NT2/D1 (cell line): ENCODE measurements at regions not wholly inside any gene's neighbourhood (a gene's known extent, or its start where the extent isn't known, plus 50 kb on each side); places are given as distances from the start of the nearest gene placed in this dataset.
"Not testable (repeated sequence)": the region's sequence is repeated elsewhere in the genome, so short reads cannot be mapped to it uniquely, and the experiment has no call there.

ENCODE experiments used
- DNase-seq: peaks from one replicate; pipeline ENCODE4 v3.0.0-alpha.2; 2011; ENCODE audit warnings: low read depth, low spot score
- H3K27me3 ChIP-seq: 2 replicates; pipeline ENCODE4 v1.6.0; 2011; ENCODE audit warnings: mild to moderate bottlenecking; ENCODE audit not compliant: insufficient read length, insufficient read depth
- H3K36me3 ChIP-seq: 2 replicates; pipeline ENCODE4 v1.6.1; 2011; ENCODE audit warnings: mild to moderate bottlenecking, low read length, mixed read lengths; ENCODE audit not compliant: insufficient read depth, insufficient read length
- H3K4me1 ChIP-seq: 2 replicates; pipeline ENCODE4 v1.5.1; 2011; ENCODE audit not compliant: insufficient read depth, insufficient read length
- H3K4me3 ChIP-seq: 2 replicates; pipeline ENCODE4 v1.5.1; 2011; ENCODE audit warnings: low read depth; ENCODE audit not compliant: insufficient read length
- H3K9ac ChIP-seq: 2 replicates; pipeline ENCODE4 v1.6.0; 2011; ENCODE audit warnings: low read depth; ENCODE audit not compliant: insufficient read length
- H3K9me3 ChIP-seq: 2 replicates; pipeline ENCODE4 v1.5.1; 2011; ENCODE audit warnings: mild to moderate bottlenecking, low read length; ENCODE audit not compliant: insufficient read depth

- not testable (repeated sequence) for H3K4me1 ChIP-seq, H3K9ac ChIP-seq, H3K4me3 ChIP-seq, H3K27me3 ChIP-seq, H3K36me3 ChIP-seq, DNase-seq, H3K9me3 ChIP-seq
Measured at GRCh38 chr17:64800987-64801386, 118.3 kb downstream of the LRRC37A3 start.

DNA sequence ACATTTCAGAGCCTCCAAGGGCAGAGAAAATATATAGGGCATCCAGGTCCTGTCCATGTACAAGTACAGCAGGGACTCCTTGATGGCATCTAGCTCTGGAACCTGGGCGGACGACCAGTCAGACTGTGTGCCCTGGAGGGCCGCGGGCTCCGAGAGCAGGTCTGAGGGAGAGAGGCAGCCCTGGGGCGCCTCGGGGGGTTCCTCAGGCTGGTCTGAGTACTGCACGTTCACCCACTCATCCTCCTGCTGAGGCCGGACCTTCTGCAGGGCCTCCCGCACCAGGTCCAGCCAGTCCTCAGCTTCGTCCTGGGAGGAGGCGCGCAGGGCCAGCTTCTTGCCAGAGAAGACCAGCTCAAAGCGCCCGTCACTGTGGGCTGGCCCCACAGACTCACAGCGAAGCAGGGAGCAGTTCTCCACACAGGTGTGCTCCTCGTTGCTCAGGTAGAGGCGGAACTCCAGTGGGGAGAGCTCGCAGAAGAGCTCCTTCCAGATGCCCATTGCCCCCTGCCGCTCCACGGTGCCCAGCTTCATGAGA, 118.8 kb downstream of the LRRC37A3 start:
- H3K4me3 ChIP-seq, H3K27me3 ChIP-seq, H3K9me3 ChIP-seq, DNase-seq, H3K36me3 ChIP-seq, H3K9ac ChIP-seq, H3K4me1 ChIP-seq: not testable (repeated sequence)

GRCh38 chr17:64799543-64800188, 119.6 kb downstream of the LRRC37A3 start:
- not testable (repeated sequence) for H3K9ac ChIP-seq, DNase-seq, H3K27me3 ChIP-seq, H3K9me3 ChIP-seq, H3K4me1 ChIP-seq, H3K36me3 ChIP-seq, H3K4me3 ChIP-seq

GRCh38 chr17:64798961-64799360, 120.3 kb downstream of the LRRC37A3 start:
- not testable (repeated sequence) for H3K9me3 ChIP-seq, H3K4me1 ChIP-seq, H3K9ac ChIP-seq, H3K4me3 ChIP-seq, DNase-seq, H3K36me3 ChIP-seq, H3K27me3 ChIP-seq

DNA sequence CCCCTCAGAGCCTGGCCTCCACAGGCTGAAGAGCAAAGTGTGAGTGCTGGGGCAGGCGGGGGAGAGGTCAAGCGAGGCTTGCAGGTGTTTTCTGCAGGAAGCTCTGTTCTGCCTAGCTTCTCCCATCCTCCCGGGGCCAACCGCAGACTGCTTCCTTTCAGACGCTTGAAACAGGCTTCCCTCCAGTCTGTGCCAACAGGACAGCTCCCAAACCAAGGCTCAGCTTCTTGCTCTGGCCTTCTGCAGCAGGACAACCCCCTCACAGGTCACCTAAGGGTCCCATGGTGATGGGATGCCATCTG, 120.8 kb downstream of the LRRC37A3 start:
- H3K4me3 ChIP-seq, DNase-seq, H3K9ac ChIP-seq, H3K36me3 ChIP-seq, H3K9me3 ChIP-seq, H3K27me3 ChIP-seq, H3K4me1 ChIP-seq: not testable (repeated sequence)

- DNase-seq, H3K4me1 ChIP-seq, H3K27me3 ChIP-seq, H3K4me3 ChIP-seq, H3K9me3 ChIP-seq, H3K9ac ChIP-seq, H3K36me3 ChIP-seq: not testable (repeated sequence)
Measured at GRCh38 chr17:64797746-64798488, 121.4 kb downstream of the LRRC37A3 start.

DNA sequence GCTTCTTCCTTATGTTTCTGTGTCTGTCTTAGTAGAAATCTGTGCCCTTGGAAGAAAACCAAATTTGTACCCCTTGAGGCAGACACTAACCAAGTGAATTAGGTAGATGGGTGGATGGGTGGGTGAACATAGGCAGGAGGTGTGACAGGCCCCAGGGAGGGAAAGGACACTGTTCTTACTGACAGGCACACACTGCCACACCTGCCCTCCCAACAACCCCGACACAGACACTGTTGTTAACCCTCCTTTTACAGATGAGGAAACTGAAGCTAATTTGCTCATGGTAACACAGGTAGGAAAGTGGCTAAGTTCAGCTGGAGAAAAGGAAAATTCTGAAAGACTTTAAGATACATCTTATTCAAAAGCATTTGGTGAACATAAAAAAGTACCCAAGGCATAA, 123.9 kb downstream of the LRRC37A3 start:
- not testable (repeated sequence) for H3K9ac ChIP-seq, H3K27me3 ChIP-seq, H3K4me1 ChIP-seq, H3K9me3 ChIP-seq, H3K4me3 ChIP-seq, DNase-seq
- H3K36me3 ChIP-seq: peaks cover 12% of the 10 kb centered on the region

DNA sequence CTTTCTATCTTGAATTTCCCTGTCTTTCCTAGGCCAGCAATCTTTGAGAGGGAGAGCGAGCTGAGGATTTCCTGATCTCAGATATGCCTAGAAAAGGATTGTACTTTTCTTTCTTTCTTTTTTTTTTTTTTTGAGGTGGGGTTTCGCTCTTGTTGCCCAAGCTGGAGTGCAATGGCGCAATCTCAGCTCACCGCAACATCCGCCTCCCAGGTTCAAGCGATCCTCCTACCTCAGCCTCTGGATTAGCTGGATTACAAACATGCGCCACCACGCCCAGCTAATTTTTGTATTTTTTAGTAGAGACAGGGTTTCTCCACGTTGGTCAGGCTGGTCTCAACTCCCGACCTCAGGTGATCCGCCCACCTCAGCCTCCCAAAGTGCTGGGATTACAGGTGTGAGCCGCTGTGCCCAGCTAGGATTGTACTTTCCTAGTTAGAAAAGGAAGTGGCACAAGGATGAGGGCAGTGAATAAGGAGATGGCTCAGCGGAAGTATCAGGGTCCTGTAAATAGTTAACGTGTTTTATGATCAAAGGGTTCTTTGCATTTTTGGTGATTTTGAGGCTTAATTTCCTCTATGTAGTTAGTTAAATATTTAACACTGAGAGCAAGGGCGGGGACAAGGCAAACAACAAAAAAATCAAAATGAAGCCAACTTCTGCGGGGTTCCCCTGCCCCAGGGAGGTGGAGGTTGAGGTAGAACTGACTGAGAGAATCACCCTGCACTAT, 124.6 kb downstream of the LRRC37A3 start:
- not testable (repeated sequence) for H3K9me3 ChIP-seq, H3K4me3 ChIP-seq, DNase-seq, H3K4me1 ChIP-seq, H3K27me3 ChIP-seq, H3K9ac ChIP-seq
- peaks cover 11% of the 10 kb centered on the region for H3K36me3 ChIP-seq

DNA sequence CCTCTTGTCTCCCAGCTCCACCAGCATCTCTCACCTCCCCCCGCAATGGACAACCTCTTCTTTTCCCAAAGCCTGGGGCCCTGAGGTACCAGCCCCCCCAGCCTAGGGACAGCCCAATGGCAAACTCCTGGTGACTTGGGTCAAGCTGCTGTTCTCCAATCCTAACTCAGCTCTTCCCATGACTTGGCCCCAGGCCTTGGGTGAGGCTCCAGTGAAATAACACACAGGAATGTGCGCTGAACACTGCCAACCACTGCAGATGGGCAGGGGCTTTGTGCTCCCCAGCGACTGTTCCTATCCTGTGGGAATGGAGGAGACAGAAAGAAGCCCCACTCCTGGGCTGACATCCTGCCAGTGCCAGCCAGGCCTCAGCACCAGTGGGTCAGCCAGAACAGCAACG, 125.2 kb downstream of the LRRC37A3 start:
- H3K36me3 ChIP-seq, H3K27me3 ChIP-seq, DNase-seq, H3K9me3 ChIP-seq, H3K9ac ChIP-seq, H3K4me1 ChIP-seq, H3K4me3 ChIP-seq: not testable (repeated sequence)

DNA sequence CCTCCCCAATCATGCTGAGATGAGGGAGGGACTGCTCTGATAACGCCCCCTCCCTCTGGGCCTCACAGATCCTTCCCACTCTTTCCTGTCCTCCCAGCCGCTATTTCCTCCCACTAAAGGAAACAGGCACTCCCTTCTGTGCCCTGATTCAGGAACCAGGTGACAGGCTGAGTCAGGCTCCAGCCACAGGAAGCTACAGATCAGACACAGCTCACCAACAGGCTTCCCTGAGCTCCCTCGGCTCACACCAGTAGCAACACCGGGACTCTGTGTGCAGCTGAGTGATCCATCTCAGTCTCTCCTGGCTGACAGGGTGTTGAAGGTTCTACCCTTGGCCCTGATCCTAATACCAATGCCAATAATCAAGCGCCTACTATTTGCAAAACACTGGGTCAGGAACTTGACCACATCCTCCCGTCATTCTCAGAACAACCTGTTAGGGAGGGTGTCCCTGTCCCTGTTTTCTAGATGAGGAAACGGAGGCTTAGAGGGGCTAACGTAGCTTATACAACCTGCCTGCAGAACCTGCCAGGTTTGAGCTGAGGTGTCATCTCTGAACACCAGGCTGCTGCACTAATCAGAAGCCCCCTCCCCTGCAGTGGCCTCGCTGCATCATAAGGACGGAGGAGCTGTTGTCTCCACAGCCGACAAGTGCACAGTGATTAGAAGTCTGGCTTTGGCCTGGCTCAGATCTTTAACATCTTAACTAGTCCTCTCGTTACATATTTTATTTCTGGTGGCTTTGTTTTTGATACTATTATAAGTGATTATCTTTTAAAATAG, 126.3 kb downstream of the LRRC37A3 start:
- H3K4me1 ChIP-seq, H3K27me3 ChIP-seq, DNase-seq, H3K4me3 ChIP-seq, H3K9ac ChIP-seq, H3K9me3 ChIP-seq, H3K36me3 ChIP-seq: not testable (repeated sequence)

GRCh38 chr17:64792276-64792675, 127.0 kb downstream of the LRRC37A3 start:
- not testable (repeated sequence) for H3K4me1 ChIP-seq, H3K36me3 ChIP-seq, H3K9me3 ChIP-seq, H3K27me3 ChIP-seq, H3K4me3 ChIP-seq, DNase-seq, H3K9ac ChIP-seq
